ENCODE measurements at regions not wholly inside any gene's neighbourhood (a gene's known extent, or its start where the extent isn't known, plus 50 kb on each side); places are given as distances from the start of the nearest gene placed in this dataset.

- TF ChIP-seq ZNF592 (IDR thresholded peaks at IDR 0.05) (0 out of 2 replicates have a peak, but pooled peaks have one; percentile 13), RB1 (IDR thresholded peaks at IDR 0.05; ENCODE audit: low read depth) (no peak), NCOA6 (IDR thresholded peaks at IDR 0.05) (no peak), PML (IDR thresholded peaks at IDR 0.05; ENCODE audit: low read length) (no peak), ZNF655 (CRISPR knock-in tag; IDR thresholded peaks at IDR 0.05) (no peak), FOS (IDR thresholded peaks at IDR 0.05; ENCODE audit: extremely low read depth, insufficient read length) (no peak), ARID4B (CRISPR knock-in tag; IDR thresholded peaks at IDR 0.05) (no peak), ELF1 (tag; IDR thresholded peaks at IDR 0.05) (no peak), ARID2 (IDR thresholded peaks at IDR 0.05) (no peak), NONO (IDR thresholded peaks at IDR 0.05; ENCODE audit: low read depth in 2 of 2, low read length in 1 of 2) (no peak), XRCC4 (IDR thresholded peaks at IDR 0.05; ENCODE audit: extremely low read depth, insufficient read depth, insufficient read length) (no peak), E4F1 (CRISPR knock-in tag; IDR thresholded peaks at IDR 0.05; ENCODE audit: borderline replicate concordance) (no peak), MITF (IDR thresholded peaks at IDR 0.05) (no peak), CBFA2T3 (IDR thresholded peaks at IDR 0.05) (peak; percentile 60), ZNF507 (tag; conservative IDR thresholded peaks at IDR 0.05) (no peak)
Measured at GRCh38 chr11:8826901-8827560, 84.0 kb upstream of the AKIP1 start (continued).

All from K562 (cell line).